HG02885 (cell line): ENCODE measurements at regions not wholly inside any gene's neighbourhood (a gene's known extent, or its start where the extent isn't known, plus 50 kb on each side); places are given as distances from the start of the nearest gene placed in this dataset.
A peak's percentile ranks its signal among the peaks of the same experiment; 100 is the strongest.
"Not testable (repeated sequence)": the region's sequence is repeated elsewhere in the genome, so short reads cannot be mapped to it uniquely, and the experiment has no call there.

Source experiments
- ATAC-seq: cut with Tn5 transposase; IDR thresholded peaks from one replicate; pipeline ENCODE4 v1.9.1; 2021; ENCODE audit warnings: mild to moderate bottlenecking; ENCODE audit not compliant: unreplicated experiment, poor library complexity

DNA sequence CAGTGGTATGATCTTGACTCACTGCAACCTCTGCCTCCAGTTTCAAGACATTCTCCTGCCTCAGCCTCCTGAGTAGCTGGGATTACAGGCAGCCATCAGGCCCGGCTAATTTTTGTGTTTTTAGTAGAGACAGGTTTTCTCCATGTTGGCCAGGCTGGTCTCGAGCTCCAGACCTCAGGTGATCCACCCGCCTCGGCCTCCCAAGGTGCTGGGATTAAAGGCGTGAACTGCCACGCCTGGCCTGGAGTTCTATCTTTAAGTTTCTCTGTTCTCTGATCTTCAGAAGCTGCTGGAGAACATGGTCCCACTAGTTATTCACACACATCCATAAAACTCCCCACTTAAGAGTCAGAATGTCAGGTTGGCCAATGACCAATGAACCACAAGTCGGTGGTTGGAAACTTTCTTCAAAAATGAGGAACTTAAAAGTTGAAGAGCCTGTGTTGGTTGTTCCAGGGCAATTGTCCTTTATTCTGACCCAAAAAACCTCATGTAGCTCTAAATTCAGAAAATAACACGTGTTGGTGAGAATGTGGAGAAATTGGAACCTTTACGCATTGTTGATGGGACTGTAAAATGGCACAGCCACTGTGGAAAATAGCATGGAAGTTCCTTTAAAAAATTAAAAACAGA is 55.9 kb upstream of the PIK3CB start:
- peak; percentile 89 for ATAC-seq

DNA sequence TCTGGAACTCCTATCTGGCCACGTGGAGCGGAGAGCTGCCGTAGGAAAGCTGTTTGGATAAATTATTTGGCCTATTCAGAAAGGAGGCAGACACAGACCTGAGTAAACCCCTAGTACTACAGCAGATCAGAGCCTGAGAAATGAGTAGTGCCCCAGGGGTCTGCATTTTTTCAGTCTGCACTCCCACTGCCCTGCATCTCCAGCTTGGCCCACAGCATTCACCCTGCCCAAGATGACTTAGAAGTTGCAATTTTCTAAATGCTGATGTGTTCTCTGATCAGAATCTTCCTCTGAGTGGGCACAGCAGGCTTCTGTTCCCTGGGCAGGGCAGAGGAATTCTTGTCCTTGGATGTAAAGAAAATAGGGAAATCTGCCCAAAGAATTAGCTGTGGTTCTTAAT is 55.1 kb upstream of the PIK3CB start:
- ATAC-seq = no peak

DNA sequence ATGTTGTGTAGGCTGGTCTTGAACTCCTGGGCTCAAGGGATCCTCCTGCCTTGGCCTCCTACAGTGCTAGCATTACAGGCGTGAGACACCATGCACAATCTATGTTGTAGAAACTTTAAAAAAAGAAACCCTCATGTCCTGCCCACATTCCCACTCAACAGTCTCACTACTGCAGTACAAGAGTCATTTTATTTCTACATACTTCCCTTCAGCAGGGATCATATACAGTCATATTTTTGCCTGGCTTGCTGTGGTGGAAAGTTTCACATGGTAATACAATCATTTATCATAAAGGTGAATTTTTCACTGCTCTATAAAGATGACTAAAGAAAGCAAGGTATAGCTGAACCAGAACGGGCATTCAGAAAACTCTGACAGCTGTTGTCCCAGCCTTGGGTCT is 53.8 kb upstream of the PIK3CB start:
- ATAC-seq = no peak

DNA sequence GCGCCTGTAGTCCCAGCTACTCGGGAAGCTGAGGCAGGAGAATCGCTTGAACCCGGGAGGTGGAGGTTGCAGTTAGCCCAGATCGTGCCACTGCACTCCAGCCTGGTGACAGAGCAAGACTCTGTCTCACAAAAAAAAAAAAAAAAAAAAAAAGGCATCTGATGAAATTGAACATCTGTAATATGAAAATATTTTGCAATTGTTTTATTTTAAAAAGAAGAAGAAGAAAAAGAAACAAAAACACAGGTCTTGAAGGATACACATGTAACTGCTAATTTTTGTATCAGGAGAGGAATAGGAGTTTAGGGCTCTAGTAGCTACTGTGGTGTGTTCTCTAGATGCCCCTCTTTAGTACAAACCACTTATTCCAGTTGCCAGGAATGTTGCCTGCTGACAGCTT is 51.4 kb upstream of the PIK3CB start:
- not testable (repeated sequence) for ATAC-seq
